Smooth muscle cell (in vitro differentiated cells): ENCODE measurements at regions not wholly inside any gene's neighbourhood (a gene's known extent, or its start where the extent isn't known, plus 50 kb on each side); places are given as distances from the start of the nearest gene placed in this dataset.
"Not testable (repeated sequence)": the region's sequence is repeated elsewhere in the genome, so short reads cannot be mapped to it uniquely, and the experiment has no call there.

Source experiments
- DNase-seq: peaks from one replicate; lab custom pipeline; 2025; ENCODE audit not compliant: unreplicated experiment; lab: John Stamatoyannopoulos, UW
- H2AFZ ChIP-seq: fragments of 200-600 bp; sonication (generic); 2 replicates; pipeline ENCODE4 v1.6.0; 2016; ENCODE audit warnings: antibody characterized with exemption, low read depth, mild to moderate bottlenecking
- H3F3A ChIP-seq: fragments of 200-600 bp; sonication (generic); 2 replicates; pipeline ENCODE4 v1.6.0; 2017; ENCODE audit warnings: antibody characterized with exemption, low read depth
- H3K27ac ChIP-seq: fragments of 200-600 bp; sonication (generic); 2 replicates; pipeline ENCODE4 v1.5.1; 2016; ENCODE audit warnings: low read depth, mild to moderate bottlenecking
- H3K27me3 ChIP-seq: fragments of 200-600 bp; sonication (generic); 2 replicates; pipeline ENCODE4 v1.6.1; 2016; ENCODE audit warnings: low read depth, mild to moderate bottlenecking
- H3K36me3 ChIP-seq: fragments of 200-600 bp; sonication (generic); 2 replicates; pipeline ENCODE4 v1.5.1; 2016; ENCODE audit warnings: low read depth
- H3K4me1 ChIP-seq: fragments of 200-600 bp; sonication (generic); 2 replicates; pipeline ENCODE4 v1.5.1; 2016; ENCODE audit warnings: low read depth
- H3K4me2 ChIP-seq: fragments of 200-600 bp; sonication (generic); 2 replicates; pipeline ENCODE4 v1.6.0; 2016; ENCODE audit warnings: mild to moderate bottlenecking
- H3K4me3 ChIP-seq: fragments of 200-600 bp; sonication (generic); 2 replicates; pipeline ENCODE4 v1.5.1; 2016; ENCODE audit warnings: mild to moderate bottlenecking
- H3K79me2 ChIP-seq: fragments of 200-600 bp; sonication (generic); 2 replicates; pipeline ENCODE4 v1.6.0; 2016; ENCODE audit warnings: low read depth, mild to moderate bottlenecking
- H3K9ac ChIP-seq: fragments of 200-600 bp; sonication (generic); 2 replicates; pipeline ENCODE4 v1.6.0; 2016; ENCODE audit warnings: low read depth
- H3K9me3 ChIP-seq: fragments of 200-600 bp; sonication (generic); replicated peaks from 2 replicates; pipeline ENCODE4 v1.5.1; 2016; ENCODE audit warnings: low read depth
- H4K20me1 ChIP-seq: fragments of 200-600 bp; sonication (generic); 2 replicates; pipeline ENCODE4 v1.6.0; 2016; ENCODE audit warnings: low read depth
- WGBS: methylation state at CpG from one replicate; pipeline ENCODE4 v1.1.7; 2016; ENCODE audit warnings: low lambda C conversion rate; 5-methylcytosine and 5-hydroxymethylcytosine counted together
- TF ChIP-seq, protein P1 (sequence below): fragments of 200-600 bp; sonication (generic); IDR thresholded peaks from 2 replicates; pipeline ENCODE4 v1.5.1; 2017; ENCODE audit warnings: borderline replicate concordance, mild to moderate bottlenecking, antibody characterized with exemption; ENCODE audit not compliant: insufficient read depth, poor library complexity, severe bottlenecking

DNA sequence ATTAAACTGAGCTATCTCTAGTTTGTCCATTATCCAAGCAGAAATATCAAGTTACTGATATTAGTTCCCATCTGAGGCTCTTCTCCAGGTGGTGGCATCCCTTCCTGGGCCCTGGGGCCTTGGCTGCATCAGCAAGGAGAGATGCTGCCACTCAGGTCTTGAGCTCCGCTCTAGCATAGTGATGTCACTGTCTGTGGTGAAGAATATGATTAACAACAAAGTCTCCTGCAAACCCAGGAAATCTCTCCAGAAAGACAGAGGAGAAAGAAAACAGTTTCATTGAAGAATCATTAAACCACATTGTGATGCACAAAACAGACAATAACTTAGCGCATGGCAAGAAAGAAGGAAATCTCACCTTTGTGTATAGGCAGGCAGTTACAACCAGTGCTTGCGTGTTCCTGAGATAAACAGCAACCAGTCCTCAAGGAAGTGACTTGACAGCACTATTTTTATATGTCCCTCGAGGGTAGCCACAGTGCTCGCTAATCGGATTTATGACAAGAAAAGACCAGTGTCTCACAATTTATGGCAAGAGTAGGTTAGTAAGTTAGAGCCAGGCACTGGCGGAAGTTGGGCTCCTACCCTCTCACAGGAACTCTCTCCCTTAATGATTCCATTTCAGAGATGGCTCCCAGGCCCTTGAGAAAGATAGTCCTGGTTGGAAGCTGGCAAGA, 151.1 kb downstream of the AHSP start:
- WGBS, result 68% methylated on average over 7 of the region's 7 CpGs
- no peaks in the 10 kb centered on the region for H3K79me2 ChIP-seq
- no peak overlapping the region for H3K4me3 ChIP-seq
- no peaks in the 10 kb centered on the region for H3F3A ChIP-seq
- H3K4me1 ChIP-seq, result no peaks in the 10 kb centered on the region
- H4K20me1 ChIP-seq, result no peaks in the 10 kb centered on the region
- H3K27me3 ChIP-seq, result no peaks in the 10 kb centered on the region
- no peaks in the 10 kb centered on the region for H3K36me3 ChIP-seq
- H3K9ac ChIP-seq, result no peak overlapping the region
- H3K4me2 ChIP-seq, result no peak overlapping the region
- peaks cover 6% of the 10 kb centered on the region for H3K9me3 ChIP-seq
- no peak for DNase-seq
- H2AFZ ChIP-seq, result no peak overlapping the region
- H3K27ac ChIP-seq, result no peak overlapping the region
- TF ChIP-seq, protein P1, sequence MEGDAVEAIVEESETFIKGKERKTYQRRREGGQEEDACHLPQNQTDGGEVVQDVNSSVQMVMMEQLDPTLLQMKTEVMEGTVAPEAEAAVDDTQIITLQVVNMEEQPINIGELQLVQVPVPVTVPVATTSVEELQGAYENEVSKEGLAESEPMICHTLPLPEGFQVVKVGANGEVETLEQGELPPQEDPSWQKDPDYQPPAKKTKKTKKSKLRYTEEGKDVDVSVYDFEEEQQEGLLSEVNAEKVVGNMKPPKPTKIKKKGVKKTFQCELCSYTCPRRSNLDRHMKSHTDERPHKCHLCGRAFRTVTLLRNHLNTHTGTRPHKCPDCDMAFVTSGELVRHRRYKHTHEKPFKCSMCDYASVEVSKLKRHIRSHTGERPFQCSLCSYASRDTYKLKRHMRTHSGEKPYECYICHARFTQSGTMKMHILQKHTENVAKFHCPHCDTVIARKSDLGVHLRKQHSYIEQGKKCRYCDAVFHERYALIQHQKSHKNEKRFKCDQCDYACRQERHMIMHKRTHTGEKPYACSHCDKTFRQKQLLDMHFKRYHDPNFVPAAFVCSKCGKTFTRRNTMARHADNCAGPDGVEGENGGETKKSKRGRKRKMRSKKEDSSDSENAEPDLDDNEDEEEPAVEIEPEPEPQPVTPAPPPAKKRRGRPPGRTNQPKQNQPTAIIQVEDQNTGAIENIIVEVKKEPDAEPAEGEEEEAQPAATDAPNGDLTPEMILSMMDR, result no peak

DNA sequence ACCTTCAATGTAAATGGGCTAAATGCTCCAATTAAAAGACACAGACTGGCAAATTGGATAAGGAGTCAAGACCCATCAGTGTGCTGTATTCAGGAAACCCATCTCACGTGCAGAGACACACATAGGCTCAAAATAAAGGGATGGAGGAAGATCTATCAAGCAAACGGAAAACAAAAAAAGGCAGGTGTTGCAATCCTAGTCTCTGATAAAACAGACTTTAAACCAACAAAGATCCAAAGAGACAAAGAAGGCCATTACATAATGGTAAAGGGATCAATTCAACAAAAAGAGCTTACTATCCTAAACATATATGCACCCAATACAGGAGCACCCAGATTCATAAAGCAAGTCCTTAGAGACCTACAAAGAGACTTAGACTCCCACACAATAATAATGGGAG, 161.6 kb downstream of the AHSP start:
- H3K4me3 ChIP-seq, H3K9ac ChIP-seq, H2AFZ ChIP-seq, DNase-seq, H3K4me2 ChIP-seq, H3K79me2 ChIP-seq, H3K36me3 ChIP-seq, H3K27ac ChIP-seq, H3F3A ChIP-seq, H3K27me3 ChIP-seq, H3K9me3 ChIP-seq, H4K20me1 ChIP-seq, H3K4me1 ChIP-seq: not testable (repeated sequence)
- WGBS, result 47% methylated on average over 2 of the region's 2 CpGs

DNA sequence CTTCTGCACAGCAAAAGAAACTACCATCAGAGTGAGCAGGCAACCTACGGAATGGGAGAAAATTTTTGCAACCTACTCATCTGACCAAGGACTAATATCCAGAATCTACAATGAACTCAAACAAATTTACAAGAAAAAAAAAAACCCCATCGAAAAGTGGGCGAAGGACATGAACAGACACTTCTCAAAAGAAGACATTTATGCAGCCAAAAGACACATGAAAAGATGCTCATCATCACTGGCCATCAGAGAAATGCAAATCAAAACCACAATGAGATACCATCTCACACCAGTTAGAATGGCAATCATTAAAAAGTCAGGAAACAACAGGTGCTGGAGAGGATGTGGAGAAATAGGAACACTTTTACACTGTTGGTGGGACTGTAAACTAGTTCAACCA, 164.6 kb downstream of the AHSP start:
- H3K4me3 ChIP-seq, H3K4me1 ChIP-seq, H4K20me1 ChIP-seq, H3K27ac ChIP-seq, H3K36me3 ChIP-seq, H3K9me3 ChIP-seq, DNase-seq, H3K9ac ChIP-seq, H3K27me3 ChIP-seq, H2AFZ ChIP-seq, H3F3A ChIP-seq, H3K4me2 ChIP-seq, H3K79me2 ChIP-seq: not testable (repeated sequence)
- 74% methylated on average over 3 of the region's 3 CpGs for WGBS

DNA sequence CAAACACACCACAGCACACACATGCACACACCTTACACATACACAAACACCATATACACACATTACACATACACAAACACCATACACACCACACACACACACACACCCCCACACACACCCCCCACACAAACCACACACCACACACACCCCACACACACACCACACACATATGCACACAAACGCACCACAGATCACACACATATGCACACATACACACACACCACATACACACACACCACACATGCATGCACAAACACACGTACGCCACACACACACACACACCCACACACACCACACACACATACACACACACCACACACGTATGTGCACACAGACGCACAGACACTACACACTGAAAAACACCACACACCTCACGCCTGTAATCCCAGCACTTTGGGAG, 166.0 kb downstream of the AHSP start:
- no peaks in the 10 kb centered on the region for H3K36me3 ChIP-seq
- H3K4me1 ChIP-seq, result no peaks in the 10 kb centered on the region
- H3K27me3 ChIP-seq, result no peaks in the 10 kb centered on the region
- TF ChIP-seq, protein P1, result no peak
- DNase-seq, result no peak
- H3K4me3 ChIP-seq, result no peak overlapping the region
- no peak overlapping the region for H2AFZ ChIP-seq
- H3F3A ChIP-seq, result no peaks in the 10 kb centered on the region
- no peak overlapping the region for H3K27ac ChIP-seq
- H3K79me2 ChIP-seq, result no peaks in the 10 kb centered on the region
- H4K20me1 ChIP-seq, result no peaks in the 10 kb centered on the region
- H3K9ac ChIP-seq, result no peak overlapping the region
- WGBS, result 96% methylated on average over 5 of the region's 6 CpGs
- H3K9me3 ChIP-seq, result no peaks in the 10 kb centered on the region
- H3K4me2 ChIP-seq, result no peak overlapping the region

DNA sequence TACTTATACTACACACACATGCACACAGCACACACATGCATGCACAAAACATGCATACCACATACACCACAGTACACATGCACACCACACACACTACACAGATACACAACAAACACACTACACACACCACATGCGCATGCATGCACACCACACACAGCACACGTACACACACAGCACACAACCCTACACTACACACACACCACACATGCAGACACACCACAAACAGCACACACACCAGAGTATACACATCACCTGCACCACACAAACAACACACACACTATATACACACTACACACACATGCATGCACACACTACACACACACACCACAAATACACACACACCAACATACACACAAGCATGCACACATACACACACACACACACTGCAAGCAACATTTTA, 166.8 kb downstream of the AHSP start:
- H3K4me3 ChIP-seq, result no peak overlapping the region
- no peaks in the 10 kb centered on the region for H3K9me3 ChIP-seq
- H3K27me3 ChIP-seq, result peaks cover 5% of the 10 kb centered on the region
- no peaks in the 10 kb centered on the region for H3K36me3 ChIP-seq
- H4K20me1 ChIP-seq, result no peaks in the 10 kb centered on the region
- H3F3A ChIP-seq, result no peaks in the 10 kb centered on the region
- H3K9ac ChIP-seq, result no peak overlapping the region
- 92% methylated on average over 2 of the region's 2 CpGs for WGBS
- H3K27ac ChIP-seq, result no peak overlapping the region
- TF ChIP-seq, protein P1, result no peak
- H3K4me1 ChIP-seq, result no peaks in the 10 kb centered on the region
- H3K79me2 ChIP-seq, result no peaks in the 10 kb centered on the region
- H3K4me2 ChIP-seq, result no peak overlapping the region
- H2AFZ ChIP-seq, result no peak overlapping the region
- DNase-seq, result no peak
